Loucy (cell line): ENCODE measurements at regions not wholly inside any gene's neighbourhood (a gene's known extent, or its start where the extent isn't known, plus 50 kb on each side); places are given as distances from the start of the nearest gene placed in this dataset.
A peak's percentile ranks its signal among the peaks of the same experiment; 100 is the strongest.

ENCODE experiments used
- H2AFZ ChIP-seq: fragments of 200-600 bp; sonication (generic); 2 replicates; pipeline ENCODE4 v1.6.0; 2016; ENCODE audit warnings: antibody characterized with exemption, mild to moderate bottlenecking, low read length, moderate library complexity
- H3F3A ChIP-seq: fragments of 200-600 bp; 2 replicates; pipeline ENCODE4 v1.6.0; 2016; ENCODE audit warnings: antibody characterized with exemption, low read depth, mild to moderate bottlenecking
- H3K27me3 ChIP-seq: fragments of 200-600 bp; sonication (generic); 2 replicates; pipeline ENCODE4 v1.6.1; 2014; ENCODE audit warnings: low read length, mild to moderate bottlenecking; ENCODE audit not compliant: insufficient read depth, poor library complexity, severe bottlenecking
- H3K36me3 ChIP-seq: fragments of 200-600 bp; sonication (generic); 2 replicates; pipeline ENCODE4 v1.6.1; 2016; ENCODE audit warnings: low read length; ENCODE audit not compliant: insufficient read depth
- H3K4me1 ChIP-seq: fragments of 200-600 bp; sonication (generic); 2 replicates; pipeline ENCODE4 v1.5.1; 2014; ENCODE audit warnings: low read length, mild to moderate bottlenecking; ENCODE audit not compliant: insufficient read depth, poor library complexity, severe bottlenecking
- H3K4me2 ChIP-seq: fragments of 200-600 bp; sonication (generic); 2 replicates; pipeline ENCODE4 v1.6.0; 2014; ENCODE audit warnings: antibody characterized with exemption, low read length, low read depth, mild to moderate bottlenecking; ENCODE audit not compliant: poor library complexity, severe bottlenecking
- H3K4me3 ChIP-seq: fragments of 200-600 bp; sonication (generic); 2 replicates; pipeline ENCODE4 v1.5.1; 2014; ENCODE audit warnings: low read length, mild to moderate bottlenecking, mixed read lengths; ENCODE audit not compliant: poor library complexity, severe bottlenecking
- H3K79me2 ChIP-seq: fragments of 200-600 bp; sonication (generic); 2 replicates; pipeline ENCODE4 v1.6.1; 2014; ENCODE audit warnings: low read length; ENCODE audit not compliant: insufficient read depth
- H3K9ac ChIP-seq: fragments of 200-600 bp; sonication (generic); 2 replicates; pipeline ENCODE4 v1.6.0; 2014; ENCODE audit warnings: mild to moderate bottlenecking, low read depth, low read length, moderate library complexity; ENCODE audit not compliant: poor library complexity, severe bottlenecking
- H3K9me2 ChIP-seq: fragments of 200-600 bp; sonication (generic); replicated peaks from 2 replicates; pipeline ENCODE4 v1.6.1; 2016; ENCODE audit warnings: low read depth, low read length, mixed read lengths
- H3K9me3 ChIP-seq: fragments of 200-600 bp; sonication (generic); 2 replicates; pipeline ENCODE4 v1.6.1; 2014; ENCODE audit warnings: mild to moderate bottlenecking, antibody characterized with exemption, low read length, low read depth; ENCODE audit not compliant: insufficient read depth
- H4K20me1 ChIP-seq: fragments of 200-600 bp; sonication (generic); 2 replicates; pipeline ENCODE4 v1.6.0; 2014; ENCODE audit warnings: antibody characterized with exemption, low read length, mild to moderate bottlenecking; ENCODE audit not compliant: insufficient read depth, poor library complexity, severe bottlenecking
- CTCF ChIP-seq: fragments of 200-600 bp; sonication (generic); conservative IDR thresholded peaks from 2 replicates; pipeline ENCODE4 v1.5.1; 2014; ENCODE audit warnings: mild to moderate bottlenecking, antibody characterized with exemption, low read length
- EZH2phosphoT487 ChIP-seq: fragments of 200-600 bp; IDR thresholded peaks from 2 replicates; pipeline ENCODE4 v1.6.1; 2018; ENCODE audit warnings: antibody characterized with exemption, mild to moderate bottlenecking, moderate library complexity, borderline replicate concordance

GRCh38 chr3:147733217-147733616 lies 324.1 kb downstream of the ZIC1 start:
- no peak; the same call in 1 of the 2 replicates for TF ChIP-seq CTCF
- no peak for TF ChIP-seq EZH2phosphoT487
- no peaks in the 10 kb centered on the region for H4K20me1 ChIP-seq
- H3K9me3 ChIP-seq = no peaks in the 10 kb centered on the region
- H3K4me1 ChIP-seq = peaks cover 61% of the 10 kb centered on the region
- peaks cover 27% of the 10 kb centered on the region for H3F3A ChIP-seq
- H3K36me3 ChIP-seq = no peaks in the 10 kb centered on the region
- H2AFZ ChIP-seq = no peak overlapping the region
- peak overlapping the region; percentile 61 for H3K4me2 ChIP-seq
- H3K9me2 ChIP-seq = no peaks in the 10 kb centered on the region
- H3K79me2 ChIP-seq = no peaks in the 10 kb centered on the region
- H3K9ac ChIP-seq = peak overlapping the region; percentile 44
- peak overlapping the region; percentile 51 for H3K4me3 ChIP-seq
- H3K27me3 ChIP-seq = no peaks in the 10 kb centered on the region

- Histone ChIP-seq H3K79me2 (no peaks in the 10 kb centered on the region), H3K27me3 (no peaks in the 10 kb centered on the region), H3K9ac (no peak overlapping the region), H3K9me3 (no peaks in the 10 kb centered on the region), H3K4me2 (peak overlapping the region; percentile 22), H3K9me2 (no peaks in the 10 kb centered on the region), H2AFZ (no peak overlapping the region), H3K4me1 (peaks cover 56% of the 10 kb centered on the region), H3K4me3 (no peak overlapping the region), H4K20me1 (no peaks in the 10 kb centered on the region), H3K36me3 (no peaks in the 10 kb centered on the region), H3F3A (peaks cover 27% of the 10 kb centered on the region)
- TF ChIP-seq CTCF (no peak), EZH2phosphoT487 (no peak)
Observed at GRCh38 chr3:147735616-147736015, 326.5 kb downstream of the ZIC1 start.

- Histone ChIP-seq H3K36me3 (no peaks in the 10 kb centered on the region), H2AFZ (0 out of 2 replicates have a peak overlapping the region, but pooled peaks have one; percentile 21), H3K4me1 (peaks cover 54% of the 10 kb centered on the region), H3K27me3 (no peaks in the 10 kb centered on the region), H3K9me2 (no peaks in the 10 kb centered on the region), H3K4me3 (no peak overlapping the region), H3K9ac (no peak overlapping the region), H3K79me2 (no peaks in the 10 kb centered on the region), H3K9me3 (no peaks in the 10 kb centered on the region), H3F3A (peaks cover 27% of the 10 kb centered on the region), H4K20me1 (no peaks in the 10 kb centered on the region), H3K4me2 (peak overlapping the region; percentile 22)
- TF ChIP-seq EZH2phosphoT487 = no peak
- no peak for TF ChIP-seq CTCF
Observed at GRCh38 chr3:147736226-147736625, 327.1 kb downstream of the ZIC1 start.
